KMS-11 (cell line): ENCODE measurements at regions not wholly inside any gene's neighbourhood (a gene's known extent, or its start where the extent isn't known, plus 50 kb on each side); places are given as distances from the start of the nearest gene placed in this dataset.

Source experiments
- H2AFZ ChIP-seq: fragments of 200-600 bp; sonication (generic); 2 replicates; pipeline ENCODE4 v1.6.1; 2016; ENCODE audit warnings: antibody characterized with exemption, mixed run types, low read depth
- H3K27ac ChIP-seq: fragments of 200-600 bp; sonication (generic); 2 replicates; pipeline ENCODE4 v1.6.1; 2016; ENCODE audit warnings: mild to moderate bottlenecking, mixed run types
- H3K27me3 ChIP-seq: fragments of 200-600 bp; sonication (generic); 2 replicates; pipeline ENCODE4 v1.6.1; 2017; ENCODE audit warnings: mild to moderate bottlenecking, low read depth, mixed run types, moderate library complexity; ENCODE audit not compliant: insufficient read depth
- H3K36me3 ChIP-seq: fragments of 200-600 bp; sonication (generic); 2 replicates; pipeline ENCODE4 v1.6.1; 2017; ENCODE audit warnings: mild to moderate bottlenecking, mixed run types; ENCODE audit not compliant: insufficient read depth
- H3K4me1 ChIP-seq: fragments of 200-600 bp; sonication (generic); 2 replicates; pipeline ENCODE4 v1.6.1; 2016; ENCODE audit warnings: mild to moderate bottlenecking, low read depth, mixed run types; ENCODE audit not compliant: poor library complexity, severe bottlenecking
- H3K4me2 ChIP-seq: fragments of 200-600 bp; sonication (generic); 2 replicates; pipeline ENCODE4 v1.7.0; 2016; ENCODE audit warnings: mild to moderate bottlenecking, mixed run types
- H3K4me3 ChIP-seq: fragments of 200-600 bp; sonication (generic); IDR thresholded peaks from 2 replicates; pipeline ENCODE4 v1.6.1; 2017; ENCODE audit warnings: low read depth, low read length, mixed read lengths; ENCODE audit not compliant: insufficient read depth
- H3K79me2 ChIP-seq: fragments of 200-600 bp; sonication (generic); 2 replicates; pipeline ENCODE4 v1.6.1; 2016; ENCODE audit warnings: low read depth, mixed run types; ENCODE audit not compliant: insufficient read depth
- H3K9ac ChIP-seq: fragments of 200-600 bp; sonication (generic); 2 replicates; pipeline ENCODE4 v1.6.1; 2016; ENCODE audit warnings: mild to moderate bottlenecking, mixed run types
- H4K20me1 ChIP-seq: fragments of 200-600 bp; sonication (generic); 2 replicates; pipeline ENCODE4 v1.6.1; 2016; ENCODE audit warnings: mild to moderate bottlenecking, mixed run types; ENCODE audit not compliant: insufficient read depth
- CTCF ChIP-seq: fragments of 200-600 bp; sonication (generic); conservative IDR thresholded peaks from 2 replicates; pipeline ENCODE4 v1.6.1; 2017; ENCODE audit warnings: low read depth, mild to moderate bottlenecking, antibody characterized with exemption, low read length, moderate library complexity, mixed read lengths

GRCh38 chr14:24693983-24694382, 60.0 kb upstream of the GZMB start:
- H3K79me2 ChIP-seq, result no peaks in the 10 kb centered on the region
- H3K36me3 ChIP-seq, result no peaks in the 10 kb centered on the region
- no peak overlapping the region for H3K4me3 ChIP-seq
- H3K4me2 ChIP-seq, result no peak overlapping the region
- no peak for TF ChIP-seq CTCF
- no peaks in the 10 kb centered on the region for H4K20me1 ChIP-seq
- H3K9ac ChIP-seq, result no peak overlapping the region
- H3K27ac ChIP-seq, result no peak overlapping the region
- no peaks in the 10 kb centered on the region for H3K27me3 ChIP-seq
- H3K4me1 ChIP-seq, result peaks cover 12% of the 10 kb centered on the region
- no peak overlapping the region for H2AFZ ChIP-seq

GRCh38 chr14:24693353-24693737, 59.4 kb upstream of the GZMB start:
- Histone ChIP-seq H3K4me1 (peaks cover 12% of the 10 kb centered on the region), H3K27ac (no peak overlapping the region), H3K4me3 (no peak overlapping the region), H3K36me3 (no peaks in the 10 kb centered on the region), H3K4me2 (no peak overlapping the region), H2AFZ (no peak overlapping the region), H4K20me1 (no peaks in the 10 kb centered on the region), H3K79me2 (no peaks in the 10 kb centered on the region), H3K9ac (no peak overlapping the region), H3K27me3 (no peaks in the 10 kb centered on the region)
- TF ChIP-seq CTCF, result no peak

- Histone ChIP-seq H3K27me3 (no peaks in the 10 kb centered on the region), H3K4me2 (no peak overlapping the region), H3K27ac (no peak overlapping the region), H4K20me1 (no peaks in the 10 kb centered on the region), H3K36me3 (no peaks in the 10 kb centered on the region), H3K9ac (no peak overlapping the region), H3K4me1 (peaks cover 12% of the 10 kb centered on the region), H3K4me3 (no peak overlapping the region), H2AFZ (no peak overlapping the region), H3K79me2 (no peaks in the 10 kb centered on the region)
- TF ChIP-seq CTCF, result no peak
These were observed 58.7 kb upstream of the GZMB start for GRCh38 chr14:24692382-24693352.

- Histone ChIP-seq H3K4me1 (peaks cover 12% of the 10 kb centered on the region), H3K27ac (no peak overlapping the region), H4K20me1 (no peaks in the 10 kb centered on the region), H3K36me3 (no peaks in the 10 kb centered on the region), H3K9ac (no peak overlapping the region), H3K79me2 (no peaks in the 10 kb centered on the region), H3K27me3 (no peaks in the 10 kb centered on the region), H3K4me3 (no peak overlapping the region), H2AFZ (no peak overlapping the region), H3K4me2 (peak overlapping the region; percentile 21; the same call in 1 of the 2 replicates)
- peak; percentile 43; the same call in 1 of the 2 replicates for TF ChIP-seq CTCF
These were observed 56.5 kb upstream of the GZMB start for GRCh38 chr14:24690492-24690891.
